HG02678 (cell line): ENCODE measurements at regions not wholly inside any gene's neighbourhood (a gene's known extent, or its start where the extent isn't known, plus 50 kb on each side); places are given as distances from the start of the nearest gene placed in this dataset.
"Not testable (repeated sequence)": the region's sequence is repeated elsewhere in the genome, so short reads cannot be mapped to it uniquely, and the experiment has no call there.

Experiments used
- ATAC-seq: cut with Tn5 transposase; IDR thresholded peaks from one replicate; pipeline ENCODE4 v1.9.1; 2021; ENCODE audit warnings: mild to moderate bottlenecking, moderate library complexity; ENCODE audit not compliant: unreplicated experiment

GRCh38 chr13:95388420-95389079, 87.3 kb upstream of the ABCC4 start:
- peak; percentile 44 for ATAC-seq

- no peak for ATAC-seq
Measured at GRCh38 chr13:95391362-95391761, 90.1 kb upstream of the ABCC4 start.

- no peak for ATAC-seq
Measured at GRCh38 chr13:95391785-95392184, 90.5 kb upstream of the ABCC4 start.

GRCh38 chr13:95392597-95392996, 91.3 kb upstream of the ABCC4 start:
- ATAC-seq, result no peak

- ATAC-seq, result peak; percentile 19
Measured at GRCh38 chr13:95403349-95404140, 102.3 kb upstream of the ABCC4 start.

- ATAC-seq, result peak; percentile 93
Measured at GRCh38 chr13:95404141-95404882, 103.1 kb upstream of the ABCC4 start.

- ATAC-seq, result no peak
Measured at GRCh38 chr13:95406176-95406575, 104.9 kb upstream of the ABCC4 start.

- ATAC-seq, result no peak
Measured at GRCh38 chr13:95411428-95412040, 110.3 kb upstream of the ABCC4 start.

- ATAC-seq, result no peak
Measured at GRCh38 chr13:95418946-95419345, 117.7 kb upstream of the ABCC4 start.

GRCh38 chr13:95420501-95420900, 119.2 kb upstream of the ABCC4 start:
- no peak for ATAC-seq

- no peak for ATAC-seq
Measured at GRCh38 chr13:95426631-95427030, 125.4 kb upstream of the ABCC4 start.

GRCh38 chr13:95430525-95430924, 122.0 kb upstream of the CLDN10 start:
- ATAC-seq, result not testable (repeated sequence)

- no peak for ATAC-seq
Measured at GRCh38 chr13:95432141-95432540, 120.4 kb upstream of the CLDN10 start.

GRCh38 chr13:95433537-95433936, 119.0 kb upstream of the CLDN10 start:
- ATAC-seq, result no peak

- ATAC-seq, result no peak
Measured at GRCh38 chr13:95434111-95434510, 118.4 kb upstream of the CLDN10 start.

- ATAC-seq, result no peak
Measured at GRCh38 chr13:95437561-95437960, 115.0 kb upstream of the CLDN10 start.

- no peak for ATAC-seq
Measured at GRCh38 chr13:95438297-95438696, 114.2 kb upstream of the CLDN10 start.

- no peak for ATAC-seq
Measured at GRCh38 chr13:95440441-95441088, 112.0 kb upstream of the CLDN10 start.

- ATAC-seq, result no peak
Measured at GRCh38 chr13:95441326-95441725, 111.2 kb upstream of the CLDN10 start.

- ATAC-seq, result no peak
Measured at GRCh38 chr13:95444006-95444730, 108.4 kb upstream of the CLDN10 start.
